ENCODE measurements at regions not wholly inside any gene's neighbourhood (a gene's known extent, or its start where the extent isn't known, plus 50 kb on each side); places are given as distances from the start of the nearest gene placed in this dataset.

DNA sequence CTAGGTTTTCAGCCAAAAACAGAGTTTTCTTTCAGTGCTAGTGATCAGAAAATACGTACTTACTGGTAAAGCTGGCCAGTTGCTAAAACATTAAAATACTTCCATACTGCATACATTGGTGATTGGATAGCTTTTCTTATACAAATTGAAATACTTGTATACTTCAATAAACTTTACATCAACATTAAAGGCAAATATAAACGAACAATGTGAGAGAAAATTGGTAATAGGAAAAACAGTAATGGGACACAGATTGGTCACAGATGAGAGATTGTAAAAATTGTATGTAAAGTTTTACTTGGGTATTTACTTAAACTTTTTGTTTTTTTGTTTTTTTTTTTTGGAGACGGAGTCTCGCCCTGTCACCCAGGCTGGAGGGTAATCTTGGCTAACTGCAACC lies 391.7 kb downstream of the TFEC start:
- Histone ChIP-seq H3K23ac (ENCODE audit: low read depth, low read length) (no peak overlapping the region), H3K18ac (ENCODE audit: low read depth, low read length) (no peak overlapping the region), H3K4ac (ENCODE audit: low read depth, low read length) (no peak overlapping the region), H3K9ac (ENCODE audit: low read depth, low read length) (no peak overlapping the region), H3K14ac (replicated peaks; ENCODE audit: low read depth, low read length) (no peak overlapping the region), H2AFZ (replicated peaks; ENCODE audit: low read length, poor library complexity) (no peak overlapping the region), H3K9me3 (ENCODE audit: control insufficient read depth, insufficient read depth, low read length) (no peaks in the 10 kb centered on the region), H2AK5ac (ENCODE audit: low read depth, low read length) (no peak overlapping the region), H3K4me3 (ENCODE audit: insufficient read depth, low read depth, low read length) (no peak overlapping the region), H4K5ac (ENCODE audit: low read depth, low read length) (no peak overlapping the region), H3K27ac (ENCODE audit: insufficient read depth, low read length) (no peak overlapping the region), H2AK9ac (replicated peaks; ENCODE audit: low read depth, low read length, poor library complexity) (no peak overlapping the region), H3K27me3 (ENCODE audit: control insufficient read depth, insufficient read depth, low read length) (no peaks in the 10 kb centered on the region), H2BK15ac (ENCODE audit: low read depth, low read length) (no peak overlapping the region), H3K36me3 (ENCODE audit: control insufficient read depth, insufficient read depth, low read length) (no peaks in the 10 kb centered on the region), H4K20me1 (ENCODE audit: insufficient read depth, low read length) (no peaks in the 10 kb centered on the region), H2BK5ac (ENCODE audit: low read depth, low read length, poor library complexity, severe bottlenecking) (no peak overlapping the region), H3K9me1 (ENCODE audit: insufficient read depth, low read length) (peaks cover 2% of the 10 kb centered on the region; the same call in 1 of the 2 replicates), H3K79me1 (ENCODE audit: low read depth in 1 of 2, low read length in 2 of 2) (no peaks in the 10 kb centered on the region), H3K4me2 (ENCODE audit: low read depth, low read length) (no peak overlapping the region), H3K4me1 (ENCODE audit: control insufficient read depth, insufficient read depth, low read length) (peaks cover 3% of the 10 kb centered on the region), H2BK120ac (ENCODE audit: low read depth, low read length) (no peak overlapping the region), H4K8ac (ENCODE audit: low read depth in 2 of 2, low read length in 2 of 2) (no peak overlapping the region), H3K56ac (ENCODE audit: extremely low read depth, insufficient read depth, low read length) (no peak overlapping the region), H4K91ac (ENCODE audit: insufficient read depth, low read depth, low read length) (no peak overlapping the region), H2BK20ac (ENCODE audit: low read depth, low read length) (no peak overlapping the region)
- in situ Hi-C loops (cut with MboI; ENCODE audit: low sequenced_read_pairs) = no loop called here
- ChIA-PET POLR2A (ENCODE audit: unreplicated experiment) (no interaction called here), CTCF (interaction anchor here (0.5 kb wide), 1 partner anchor 1211 kb away, joined by 3 read pairs; no protein-coding TSS in a partner anchor)
- TF ChIP-seq CHD1 (IDR thresholded peaks at IDR 0.05; ENCODE audit: low read depth, low read length) = no peak
- TF ChIP-seq FOS (IDR thresholded peaks at IDR 0.05; ENCODE audit: low read depth, low read length) = no peak
- no CpG with 5 or more reads among the region's 4 CpGs for WGBS, 2 experiments (ENCODE audit: extremely low coverage in 2 of 2, insufficient read length in 1 of 2)
- DNase-seq (no peak), ATAC-seq (ENCODE audit: low read depth) (no peak)
- intact Hi-C loops (cut with micrococcal nuclease) = no loop called here
- dilution Hi-C loops (cut with HindIII; ENCODE audit: low sequenced_read_pairs, unreplicated experiment) = no loop called here
- BruUV-seq (replicated peaks) = no TSS peak
